ENCODE measurements at regions not wholly inside any gene's neighbourhood (a gene's known extent, or its start where the extent isn't known, plus 50 kb on each side); places are given as distances from the start of the nearest gene placed in this dataset.
"Not testable (repeated sequence)": the region's sequence is repeated elsewhere in the genome, so short reads cannot be mapped to it uniquely, and the experiment has no call there.

DNA sequence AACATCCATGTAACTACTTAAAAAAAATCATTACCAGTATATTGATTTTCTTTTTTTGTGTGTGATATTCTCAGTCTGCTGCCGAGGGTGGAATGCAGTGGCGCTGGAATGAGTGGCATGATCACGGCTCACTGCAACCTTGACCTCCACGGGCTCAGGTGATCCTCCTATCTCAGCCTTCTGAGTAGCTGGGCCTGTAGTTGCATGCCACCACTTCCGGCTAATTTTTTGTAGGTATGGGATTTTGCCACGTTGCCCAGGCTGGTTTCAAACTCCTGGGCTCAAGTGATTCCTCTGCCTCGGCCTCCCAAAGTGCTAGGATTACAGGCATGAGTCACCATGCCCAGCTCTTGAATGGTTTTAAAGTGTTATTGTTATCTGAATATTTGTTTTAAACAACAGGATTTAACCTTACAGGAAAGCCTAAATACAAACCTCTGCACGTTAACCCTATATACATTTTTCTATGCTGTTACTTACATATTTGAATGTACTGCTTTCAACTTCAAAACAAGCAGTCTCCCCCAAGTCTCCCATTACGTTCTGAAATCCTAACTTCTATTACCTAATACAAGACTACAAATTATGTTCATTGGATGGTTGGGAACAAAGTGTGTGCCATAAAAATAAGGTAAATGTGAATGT lies 61.7 kb downstream of the KPNA2 start:
- H3K27ac Mint-ChIP-seq: no peak overlapping the region
- ATAC-seq (no peak), DNase-seq (no peak)
- H3K36me3 Mint-ChIP-seq (ENCODE audit: low read depth): no peaks in the 10 kb centered on the region
- H3K27me3 Mint-ChIP-seq: no peaks in the 10 kb centered on the region
- peaks cover 9% of the 10 kb centered on the region for H3K4me1 Mint-ChIP-seq
- H3K4me3 Mint-ChIP-seq: no peak overlapping the region
- no peaks in the 10 kb centered on the region for H3K9me3 Mint-ChIP-seq

DNA sequence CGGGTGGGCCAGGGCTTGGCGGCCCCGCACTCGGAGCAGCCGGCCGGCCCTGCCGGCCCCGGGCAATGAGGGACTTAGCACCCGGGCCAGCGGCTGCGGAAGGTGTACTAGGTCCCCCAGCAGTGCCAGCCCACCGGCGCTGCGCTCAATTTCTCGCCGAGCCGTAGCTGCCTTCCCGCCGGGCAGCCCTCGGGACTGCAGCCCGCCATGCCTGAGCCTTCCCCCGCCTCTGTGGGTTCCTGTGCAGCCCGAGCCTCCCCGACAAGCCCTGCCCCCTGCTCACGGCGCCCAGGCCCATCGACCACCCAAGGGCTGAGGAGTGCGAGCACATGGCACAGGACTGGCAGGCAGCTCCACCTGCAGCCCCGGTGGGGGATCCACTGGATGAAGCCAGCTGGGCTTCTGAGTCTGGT lies 63.8 kb downstream of the KPNA2 start:
- H3K4me3 Mint-ChIP-seq; H3K27ac Mint-ChIP-seq; DNase-seq; H3K27me3 Mint-ChIP-seq; H3K36me3 Mint-ChIP-seq (ENCODE audit: low read depth); ATAC-seq; H3K9me3 Mint-ChIP-seq: not testable (repeated sequence)
- H3K4me1 Mint-ChIP-seq: peaks cover 25% of the 10 kb centered on the region

DNA sequence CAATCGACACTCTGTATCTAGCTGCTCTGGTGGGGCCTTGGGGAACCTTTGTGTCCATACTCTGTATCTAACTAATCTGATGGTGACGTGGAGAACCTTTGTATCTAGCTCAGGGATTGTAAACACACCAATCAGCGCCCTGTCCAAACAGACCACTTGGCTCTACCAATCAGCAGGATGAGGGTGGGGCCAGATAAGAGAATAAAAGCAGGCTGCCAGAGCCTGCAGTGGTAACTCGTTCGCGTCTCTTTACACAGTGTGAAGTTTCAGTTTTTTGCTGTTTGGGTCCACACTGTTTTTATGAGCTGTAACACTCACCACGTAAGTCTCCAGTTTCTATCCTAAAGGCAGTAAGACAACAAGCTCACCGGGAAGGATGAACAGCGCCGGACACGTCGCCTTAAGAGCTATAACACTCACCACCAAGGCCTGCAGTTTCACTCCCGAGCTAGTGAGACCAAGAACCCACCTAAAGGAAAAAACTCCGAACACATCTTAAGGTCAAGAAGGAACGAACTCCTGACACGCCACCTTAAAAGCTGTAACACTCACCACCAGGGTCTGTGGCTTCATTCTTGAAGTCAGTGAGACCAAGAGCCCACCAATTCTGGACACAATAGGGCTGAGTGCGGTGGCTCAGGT lies 64.6 kb downstream of the KPNA2 start:
- DNase-seq (no peak), ATAC-seq (no peak)
- H3K4me3 Mint-ChIP-seq: peak overlapping the region; percentile 90
- no peaks in the 10 kb centered on the region for H3K9me3 Mint-ChIP-seq
- peaks cover 28% of the 10 kb centered on the region for H3K4me1 Mint-ChIP-seq
- H3K27ac Mint-ChIP-seq: peak overlapping the region; percentile 22
- H3K27me3 Mint-ChIP-seq: no peaks in the 10 kb centered on the region
- no peaks in the 10 kb centered on the region for H3K36me3 Mint-ChIP-seq (ENCODE audit: low read depth)

DNA sequence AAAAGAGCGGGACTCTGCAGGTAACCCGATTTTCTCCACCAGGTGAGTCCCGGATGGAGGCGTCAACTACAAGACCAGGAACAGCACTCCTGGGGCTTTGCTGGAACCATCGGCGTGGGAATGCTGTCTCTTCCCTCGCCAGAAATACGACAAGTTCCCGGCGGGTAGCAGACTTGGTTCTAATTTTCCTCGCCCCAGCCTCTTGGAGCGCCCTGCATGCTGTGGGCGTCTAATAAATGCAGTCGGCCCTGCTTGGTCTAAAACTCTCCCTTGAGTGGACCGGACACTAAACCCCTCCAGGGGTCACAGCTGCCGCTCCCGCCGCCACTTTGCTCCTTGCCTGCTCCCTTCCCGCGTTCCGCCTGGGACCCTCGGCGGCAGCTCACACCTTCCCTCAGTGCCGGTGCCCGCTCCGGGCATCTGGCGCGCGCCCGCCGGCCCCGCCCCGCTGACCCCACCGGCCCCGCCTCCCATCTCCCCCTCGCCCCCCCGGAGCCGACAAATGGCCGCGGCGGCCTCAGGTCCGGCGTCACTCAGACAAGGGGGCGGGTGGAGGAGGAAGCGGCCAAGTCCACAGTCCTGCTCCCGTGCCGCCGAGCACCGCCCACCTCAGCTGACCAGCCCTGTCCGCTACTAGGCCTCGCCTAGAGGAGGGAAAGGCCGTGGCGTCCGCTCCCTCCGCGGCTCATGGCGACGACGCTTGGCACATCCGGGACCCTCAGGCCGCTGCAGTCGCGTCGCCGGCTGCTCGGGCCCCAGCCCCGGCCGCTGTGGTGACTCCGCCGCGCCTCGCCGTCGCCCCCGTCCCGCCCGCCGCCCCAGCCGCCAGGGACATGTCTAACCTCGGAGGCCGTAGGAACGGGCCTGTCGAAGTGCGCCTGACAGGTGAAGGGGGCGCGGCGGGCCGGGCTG lies 65.8 kb downstream of the KPNA2 start:
- H3K4me1 Mint-ChIP-seq: peaks cover 33% of the 10 kb centered on the region
- H3K27ac Mint-ChIP-seq: peak overlapping the region; percentile 84

DNA sequence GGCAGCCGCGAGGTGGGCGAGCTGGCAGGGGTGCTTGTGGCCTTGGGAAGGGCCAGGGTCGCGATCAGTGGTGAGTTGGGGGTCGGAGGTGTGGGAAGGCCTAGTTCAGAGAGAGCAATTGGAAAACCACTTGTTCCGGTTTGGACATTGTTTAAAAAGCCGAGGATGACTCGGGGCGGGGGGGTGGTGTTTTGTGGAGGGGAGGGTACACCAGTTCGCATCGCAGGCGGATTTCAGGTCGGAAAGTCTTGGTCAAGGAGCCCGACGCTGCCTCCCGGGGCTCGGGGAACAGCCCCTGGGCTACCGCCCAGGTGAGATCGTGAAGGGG lies 66.4 kb downstream of the KPNA2 start:
- no peak for DNase-seq
- Mint-ChIP-seq H3K27me3 (no peaks in the 10 kb centered on the region), H3K27ac (peak overlapping the region; percentile 84), H3K9me3 (no peaks in the 10 kb centered on the region), H3K4me1 (peaks cover 38% of the 10 kb centered on the region), H3K36me3 (ENCODE audit: low read depth) (peaks cover 2% of the 10 kb centered on the region), H3K4me3 (peak overlapping the region; percentile 90)
- ATAC-seq: no peak

More for the DNA sequence above, 65.8 kb downstream of the KPNA2 start:
- Mint-ChIP-seq H3K4me3 (peak overlapping the region; percentile 90), H3K36me3 (ENCODE audit: low read depth) (peaks cover 2% of the 10 kb centered on the region), H3K27me3 (no peaks in the 10 kb centered on the region), H3K9me3 (no peaks in the 10 kb centered on the region)
- ATAC-seq: peak; percentile 79
- DNase-seq: peak; percentile 80

DNA sequence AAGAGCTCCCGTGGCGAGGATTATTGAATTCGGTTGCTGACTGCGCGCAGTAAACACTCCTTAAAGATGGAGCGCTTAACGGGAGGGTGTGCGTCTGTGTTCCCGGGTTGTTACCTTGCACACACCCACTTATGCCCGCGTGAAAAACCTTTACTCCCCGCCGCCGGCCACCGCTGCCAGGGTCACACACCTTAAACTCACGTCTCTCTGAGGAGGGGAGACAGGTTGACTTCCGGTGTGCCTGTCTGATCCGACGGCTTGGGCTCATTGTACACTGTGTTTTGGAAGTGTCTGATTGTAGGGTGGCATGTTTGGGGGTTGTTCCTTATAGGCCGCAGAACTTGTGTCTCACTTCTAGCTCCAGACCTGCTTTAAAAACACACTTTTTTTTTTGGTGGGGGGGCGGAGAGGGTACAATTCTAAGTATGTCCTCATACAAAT lies 66.8 kb downstream of the KPNA2 start:
- Mint-ChIP-seq H3K4me3 (peak overlapping the region; percentile 90), H3K27ac (peak overlapping the region; percentile 84), H3K27me3 (no peaks in the 10 kb centered on the region), H3K9me3 (no peaks in the 10 kb centered on the region), H3K36me3 (ENCODE audit: low read depth) (peaks cover 2% of the 10 kb centered on the region), H3K4me1 (peaks cover 42% of the 10 kb centered on the region)
- ATAC-seq (peak; percentile 20), DNase-seq (peak; percentile 40)

DNA sequence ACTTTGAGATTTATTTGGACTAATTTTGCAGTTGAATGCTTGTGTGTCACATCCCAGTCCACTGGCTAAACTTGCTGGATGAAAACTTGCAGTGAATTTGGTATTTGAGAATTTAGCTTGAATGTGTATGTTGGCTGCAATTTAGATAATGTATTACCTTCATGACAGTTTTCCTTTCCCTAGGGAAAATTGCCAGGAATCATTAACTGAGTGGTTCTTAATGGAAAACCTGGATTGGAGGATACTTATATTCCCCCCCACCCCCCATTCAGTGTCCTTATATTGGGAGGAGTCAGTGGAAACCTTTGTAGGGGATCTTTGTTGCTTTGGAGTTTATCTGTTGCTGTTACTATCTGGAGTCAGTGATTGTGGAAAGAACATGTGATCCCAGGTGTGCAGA lies 67.6 kb downstream of the KPNA2 start:
- no peak for DNase-seq
- no peak for ATAC-seq
- H3K4me3 Mint-ChIP-seq: peak overlapping the region; percentile 90
- H3K27ac Mint-ChIP-seq: no peak overlapping the region
- H3K4me1 Mint-ChIP-seq: peaks cover 45% of the 10 kb centered on the region
- no peaks in the 10 kb centered on the region for H3K9me3 Mint-ChIP-seq
- H3K36me3 Mint-ChIP-seq (ENCODE audit: low read depth): peaks cover 3% of the 10 kb centered on the region
- no peaks in the 10 kb centered on the region for H3K27me3 Mint-ChIP-seq

DNA sequence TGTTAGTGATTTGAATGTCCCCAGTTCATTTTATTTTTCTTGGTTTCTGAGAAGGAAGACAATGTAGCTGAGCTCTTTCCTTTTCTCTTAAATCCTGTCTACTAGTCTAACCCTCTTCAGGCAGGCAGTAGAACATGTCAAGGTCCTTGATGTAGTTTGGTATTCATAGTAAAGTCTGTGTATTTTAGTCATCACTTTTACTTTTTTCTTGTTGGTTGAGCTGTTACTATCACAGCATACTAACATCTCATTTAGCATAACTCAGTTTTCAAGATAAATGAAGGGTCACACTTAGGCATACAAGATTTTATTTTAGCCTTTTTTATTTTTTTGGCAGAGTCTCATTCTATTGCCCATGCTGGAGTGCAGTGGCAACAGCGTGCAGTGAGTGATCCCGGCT lies 70.5 kb downstream of the KPNA2 start:
- Mint-ChIP-seq H3K4me1 (peaks cover 39% of the 10 kb centered on the region), H3K36me3 (ENCODE audit: low read depth) (peaks cover 11% of the 10 kb centered on the region), H3K9me3 (no peaks in the 10 kb centered on the region), H3K27ac (no peak overlapping the region), H3K27me3 (no peaks in the 10 kb centered on the region), H3K4me3 (no peak overlapping the region)
- ATAC-seq: no peak
- no peak for DNase-seq

DNA sequence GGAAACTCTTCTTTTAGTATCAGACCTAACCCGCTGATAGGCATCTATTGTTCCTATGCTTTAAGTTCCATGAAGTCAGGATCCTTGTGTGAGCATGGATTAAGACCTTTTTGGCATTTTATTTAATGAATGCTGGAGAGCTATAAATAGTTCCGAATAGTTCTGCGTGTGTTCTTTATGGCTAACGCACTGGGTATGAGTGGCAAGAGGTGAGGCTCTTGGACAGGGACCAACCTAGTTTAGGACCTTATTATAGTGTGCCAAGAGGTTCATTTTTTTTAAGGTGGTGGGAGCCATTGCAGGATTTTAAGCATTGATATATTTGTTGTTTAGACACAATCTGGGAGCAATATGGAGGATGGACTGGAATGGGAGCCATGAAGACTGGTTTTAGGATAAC lies 71.8 kb downstream of the KPNA2 start:
- H3K4me1 Mint-ChIP-seq: peaks cover 35% of the 10 kb centered on the region
- H3K4me3 Mint-ChIP-seq: no peak overlapping the region
- peaks cover 11% of the 10 kb centered on the region for H3K36me3 Mint-ChIP-seq (ENCODE audit: low read depth)
- no peak overlapping the region for H3K27ac Mint-ChIP-seq
- H3K9me3 Mint-ChIP-seq: no peaks in the 10 kb centered on the region
- H3K27me3 Mint-ChIP-seq: no peaks in the 10 kb centered on the region
- ATAC-seq (no peak), DNase-seq (no peak)

DNA sequence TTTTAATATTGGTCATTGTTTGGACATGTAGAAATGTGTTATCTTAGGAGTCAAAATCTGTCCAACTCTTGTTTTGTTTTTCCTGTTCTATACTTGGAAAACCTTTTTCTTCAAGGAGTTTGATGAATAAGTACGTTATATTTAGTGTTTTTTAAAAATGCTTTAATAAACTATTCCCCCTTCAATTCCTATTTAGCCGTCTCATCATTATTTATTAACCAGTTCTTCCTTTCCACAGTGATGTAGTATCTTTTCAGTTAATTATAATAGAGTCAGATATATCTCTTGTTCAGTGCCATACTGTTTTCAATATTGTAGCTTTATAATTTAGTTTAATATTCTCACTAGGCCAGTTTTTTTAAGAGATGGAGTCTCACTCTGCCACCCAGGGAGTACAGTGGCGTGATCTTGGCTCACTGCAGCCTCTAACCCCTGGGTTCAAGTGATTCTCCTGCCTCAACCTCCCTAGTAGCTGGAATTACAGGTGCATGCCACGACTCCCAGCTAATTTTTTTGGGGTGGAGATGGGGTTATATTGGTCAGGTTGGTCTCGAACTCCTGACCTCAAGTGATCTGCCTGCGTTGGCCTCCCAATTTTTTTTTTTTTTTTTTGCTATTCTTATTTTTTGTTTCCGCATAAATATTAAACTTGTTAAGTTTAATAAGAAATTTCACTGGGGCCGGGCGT lies 72.9 kb downstream of the KPNA2 start:
- H3K9me3 Mint-ChIP-seq: no peaks in the 10 kb centered on the region
- no peak overlapping the region for H3K4me3 Mint-ChIP-seq
- H3K27me3 Mint-ChIP-seq: no peaks in the 10 kb centered on the region
- peaks cover 25% of the 10 kb centered on the region for H3K4me1 Mint-ChIP-seq
- no peak overlapping the region for H3K27ac Mint-ChIP-seq
- peaks cover 11% of the 10 kb centered on the region for H3K36me3 Mint-ChIP-seq (ENCODE audit: low read depth)
- ATAC-seq: no peak
- no peak for DNase-seq

DNA sequence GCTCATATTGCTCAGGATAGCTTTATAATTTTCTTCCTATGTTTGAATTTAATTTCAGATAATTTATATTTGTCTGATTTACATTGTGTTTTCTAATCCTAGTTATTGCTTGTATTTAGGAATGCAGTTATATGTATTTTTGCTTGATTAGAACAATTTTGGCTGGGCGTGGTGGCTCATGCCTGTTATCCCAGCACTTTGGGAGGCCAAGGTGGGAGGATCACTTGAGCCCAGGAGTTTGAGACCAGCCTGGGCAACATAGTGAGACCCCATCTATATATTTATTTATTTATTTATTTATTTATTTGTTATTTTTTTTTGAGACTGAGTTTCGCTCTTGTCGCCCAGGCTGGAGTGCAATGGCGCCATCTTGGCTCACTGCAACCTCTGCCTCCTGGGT lies 73.9 kb downstream of the KPNA2 start:
- not testable (repeated sequence) for H3K9me3 Mint-ChIP-seq, H3K27me3 Mint-ChIP-seq, DNase-seq, ATAC-seq, H3K4me3 Mint-ChIP-seq, H3K27ac Mint-ChIP-seq
- H3K4me1 Mint-ChIP-seq: peaks cover 20% of the 10 kb centered on the region
- H3K36me3 Mint-ChIP-seq (ENCODE audit: low read depth): peaks cover 11% of the 10 kb centered on the region

DNA sequence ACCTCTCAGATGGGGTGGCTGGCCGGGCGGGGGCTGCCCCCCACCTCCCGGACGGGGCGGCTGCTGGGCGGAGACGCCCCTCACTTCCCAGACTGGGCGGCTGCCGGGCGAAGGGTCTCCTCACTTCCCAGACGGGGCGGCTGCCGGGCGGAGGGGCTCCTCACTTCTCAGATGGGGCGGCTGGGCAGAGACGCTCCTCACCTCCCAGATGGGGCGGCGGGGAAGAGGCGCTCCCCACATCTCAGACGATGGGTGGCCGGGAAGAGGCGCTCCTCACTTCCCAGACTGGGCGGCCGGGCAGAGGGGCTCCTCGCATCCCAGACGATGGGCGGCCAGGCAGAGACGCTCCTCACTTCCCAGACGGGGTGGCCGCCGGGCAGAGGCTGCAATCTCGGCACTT lies 80.7 kb downstream of the KPNA2 start:
- not testable (repeated sequence) for H3K9me3 Mint-ChIP-seq, H3K4me1 Mint-ChIP-seq, H3K27me3 Mint-ChIP-seq, H3K27ac Mint-ChIP-seq, H3K4me3 Mint-ChIP-seq, ATAC-seq, DNase-seq
- H3K36me3 Mint-ChIP-seq (ENCODE audit: low read depth): peaks cover 13% of the 10 kb centered on the region

DNA sequence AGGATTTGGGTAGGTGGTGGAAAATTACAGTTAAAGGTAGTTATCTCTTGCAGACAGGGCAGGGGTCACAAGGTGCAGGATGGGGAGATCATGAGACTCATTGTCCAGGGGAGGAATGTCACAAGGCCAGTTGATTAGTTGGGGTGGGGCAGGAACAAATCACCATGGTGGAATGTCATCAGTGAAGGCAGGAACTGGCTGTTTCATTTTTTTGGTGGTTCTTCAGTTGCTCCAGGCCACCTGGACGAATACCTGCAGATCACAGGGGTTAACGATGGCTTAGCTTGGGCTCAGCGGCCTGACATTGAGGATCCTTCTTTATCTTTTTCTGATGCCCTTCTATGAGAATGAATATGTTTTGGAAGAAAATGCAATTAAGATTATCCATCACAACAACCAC lies 87.1 kb downstream of the KPNA2 start:
- ATAC-seq (no peak), DNase-seq (no peak)
- Mint-ChIP-seq H3K9me3 (no peaks in the 10 kb centered on the region), H3K4me3 (no peak overlapping the region), H3K36me3 (ENCODE audit: low read depth) (peaks cover 21% of the 10 kb centered on the region), H3K4me1 (peaks cover 8% of the 10 kb centered on the region), H3K27me3 (no peaks in the 10 kb centered on the region), H3K27ac (no peak overlapping the region)

DNA sequence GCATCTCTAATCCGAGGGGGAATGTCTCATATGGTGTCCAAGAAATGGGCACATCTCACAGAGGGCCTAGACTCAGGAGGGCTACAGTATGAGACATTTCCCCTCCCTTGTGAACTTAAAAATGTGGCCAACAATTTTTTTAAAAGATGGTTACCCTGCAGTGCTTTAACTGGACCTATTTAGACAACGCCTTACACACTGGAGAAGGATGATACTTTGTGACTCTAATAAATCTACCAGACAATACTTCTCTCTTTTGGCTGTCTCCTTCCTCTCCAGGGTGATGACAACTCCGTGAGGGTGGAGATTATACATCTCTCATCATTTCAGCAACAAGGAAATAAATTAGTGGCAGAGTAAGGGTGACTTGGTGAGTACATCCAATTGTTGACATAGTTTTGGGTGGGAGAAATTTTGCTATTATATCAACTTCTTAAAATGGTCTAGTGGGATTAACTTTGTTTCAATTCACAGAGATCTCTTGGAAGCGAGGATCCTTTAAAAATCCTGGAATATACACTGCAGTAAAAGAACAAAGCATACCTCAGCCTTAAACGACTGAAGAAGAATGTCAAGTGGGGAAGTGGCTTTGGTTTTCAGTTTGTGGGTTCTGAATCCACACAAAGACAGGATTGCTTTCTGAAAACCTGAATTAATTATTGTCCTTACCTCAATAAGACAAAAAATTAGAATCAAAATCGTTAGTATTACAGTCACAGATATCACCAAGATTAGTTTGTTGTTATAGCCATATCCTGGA lies 89.8 kb downstream of the KPNA2 start:
- DNase-seq (no peak), ATAC-seq (no peak)
- H3K4me3 Mint-ChIP-seq: no peak overlapping the region
- H3K4me1 Mint-ChIP-seq: peaks cover 8% of the 10 kb centered on the region
- no peak overlapping the region for H3K27ac Mint-ChIP-seq
- no peaks in the 10 kb centered on the region for H3K27me3 Mint-ChIP-seq
- peaks cover 16% of the 10 kb centered on the region for H3K36me3 Mint-ChIP-seq (ENCODE audit: low read depth)
- no peaks in the 10 kb centered on the region for H3K9me3 Mint-ChIP-seq
